Thoracic aorta (tissue), 2 donors: ENCODE measurements at regions not wholly inside any gene's neighbourhood (a gene's known extent, or its start where the extent isn't known, plus 50 kb on each side); places are given as distances from the start of the nearest gene placed in this dataset.

ENCODE experiments used
- ATAC-seq: fragments of 150-250 bp; one replicate; pipeline ENCODE4 v1.8.0; 2017; ENCODE audit warnings: low read depth; ENCODE audit not compliant: insufficient number of reproducible peaks, low FRiP score
- DNase-seq: peaks from one replicate; pipeline ENCODE4 v3.0.0-alpha.2; 2020; ENCODE audit warnings: low spot score
- H3K27ac ChIP-seq, 2 donors: fragments of 200-600 bp; sonication (generic); 1 replicate in 1 of 2; 2 replicates in 1 of 2; pipeline ENCODE4 v1.5.1; 2016; ENCODE audit warnings: mild to moderate bottlenecking in 2 of 2, moderate library complexity in 2 of 2
- H3K27me3 ChIP-seq: fragments of 200-600 bp; sonication (generic); replicated peaks from 2 replicates; pipeline ENCODE4 v1.6.0; 2016; ENCODE audit warnings: mild to moderate bottlenecking; ENCODE audit not compliant: insufficient read depth
- H3K36me3 ChIP-seq: fragments of 200-600 bp; sonication (generic); one replicate; pipeline ENCODE4 v1.5.1; 2016
- H3K4me1 ChIP-seq, 2 donors: fragments of 200-600 bp; sonication (generic); 1 replicate in 1 of 2; 2 replicates in 1 of 2; pipeline versions ENCODE4 v1.5.1 to v1.6.0; 2016; ENCODE audit warnings: low read depth in 2 of 2, mild to moderate bottlenecking in 1 of 2; ENCODE audit not compliant: control insufficient read depth in 1 of 2
- H3K4me3 ChIP-seq: fragments of 200-600 bp; sonication (generic); 2 replicates; pipeline ENCODE4 v1.5.1; 2016; ENCODE audit warnings: mild to moderate bottlenecking
- H3K9me3 ChIP-seq: fragments of 200-600 bp; sonication (generic); 2 replicates; pipeline ENCODE4 v1.5.1; 2016
- CTCF ChIP-seq: fragments of 200-600 bp; sonication (generic); IDR thresholded peaks from one replicate; pipeline ENCODE4 v1.5.1; 2019; ENCODE audit warnings: antibody characterized with exemption

GRCh38 chr9:117957267-117957666, 253.1 kb downstream of the TLR4 start:
- Histone ChIP-seq H3K9me3 (no peaks in the 10 kb centered on the region), H3K4me1 (no peaks in the 10 kb centered on the region), H3K4me3 (no peak overlapping the region), H3K27ac (no peak overlapping the region), H3K27me3 (no peaks in the 10 kb centered on the region), H3K36me3 (no peaks in the 10 kb centered on the region)
- ATAC-seq: no peak
- no peak for TF ChIP-seq CTCF
- DNase-seq: no peak

- Histone ChIP-seq H3K27ac (no peak overlapping the region), H3K9me3 (no peaks in the 10 kb centered on the region), H3K4me3 (no peak overlapping the region), H3K27me3 (no peaks in the 10 kb centered on the region), H3K4me1 (no peaks in the 10 kb centered on the region), H3K36me3 (no peaks in the 10 kb centered on the region)
- no peak for TF ChIP-seq CTCF
- ATAC-seq (no peak), DNase-seq (no peak)
Observed at GRCh38 chr9:117958726-117959125, 254.5 kb downstream of the TLR4 start.

- Histone ChIP-seq H3K4me3 (no peak overlapping the region), H3K27me3 (no peaks in the 10 kb centered on the region), H3K9me3 (no peaks in the 10 kb centered on the region), H3K36me3 (no peaks in the 10 kb centered on the region), H3K4me1 (no peaks in the 10 kb centered on the region), H3K27ac (no peak overlapping the region)
- DNase-seq (no peak), ATAC-seq (no peak)
- no peak for TF ChIP-seq CTCF
Observed at GRCh38 chr9:117963493-117964090, 259.4 kb downstream of the TLR4 start.

- no peaks in the 10 kb centered on the region for H3K4me1 ChIP-seq
- H3K27me3 ChIP-seq: no peaks in the 10 kb centered on the region
- no peak for TF ChIP-seq CTCF
- DNase-seq: no peak
- ATAC-seq: no peak
- no peaks in the 10 kb centered on the region for H3K36me3 ChIP-seq
- H3K27ac ChIP-seq: no peak overlapping the region
- H3K9me3 ChIP-seq: no peaks in the 10 kb centered on the region
- no peak overlapping the region for H3K4me3 ChIP-seq
Observed at GRCh38 chr9:117970276-117971050, 266.3 kb downstream of the TLR4 start.

- Histone ChIP-seq H3K9me3 (no peaks in the 10 kb centered on the region), H3K36me3 (no peaks in the 10 kb centered on the region), H3K27me3 (no peaks in the 10 kb centered on the region), H3K4me3 (no peak overlapping the region), H3K4me1 (no peaks in the 10 kb centered on the region), H3K27ac (no peak overlapping the region)
- ATAC-seq (no peak), DNase-seq (no peak)
- TF ChIP-seq CTCF: no peak
Observed at GRCh38 chr9:117974108-117974507, 269.9 kb downstream of the TLR4 start.
